GM12864 (cell line): ENCODE measurements at regions not wholly inside any gene's neighbourhood (a gene's known extent, or its start where the extent isn't known, plus 50 kb on each side); places are given as distances from the start of the nearest gene placed in this dataset.

Source experiments
- DNase-seq: peaks from one replicate; pipeline ENCODE4 v3.0.0-alpha.2; 2011; ENCODE audit warnings: low read depth
- H3K4me3 ChIP-seq: 2 replicates; pipeline ENCODE4 v1.5.1; 2011; ENCODE audit warnings: mild to moderate bottlenecking, low read depth, low read length, control low read depth
- TF ChIP-seq, protein P1 (sequence below): IDR thresholded peaks from 2 replicates; pipeline ENCODE4 v1.5.1; 2011; ENCODE audit warnings: low read depth, mild to moderate bottlenecking, moderate library complexity, low read length, control low read depth, inconsistent platforms; ENCODE audit errors: missing control alignments

DNA sequence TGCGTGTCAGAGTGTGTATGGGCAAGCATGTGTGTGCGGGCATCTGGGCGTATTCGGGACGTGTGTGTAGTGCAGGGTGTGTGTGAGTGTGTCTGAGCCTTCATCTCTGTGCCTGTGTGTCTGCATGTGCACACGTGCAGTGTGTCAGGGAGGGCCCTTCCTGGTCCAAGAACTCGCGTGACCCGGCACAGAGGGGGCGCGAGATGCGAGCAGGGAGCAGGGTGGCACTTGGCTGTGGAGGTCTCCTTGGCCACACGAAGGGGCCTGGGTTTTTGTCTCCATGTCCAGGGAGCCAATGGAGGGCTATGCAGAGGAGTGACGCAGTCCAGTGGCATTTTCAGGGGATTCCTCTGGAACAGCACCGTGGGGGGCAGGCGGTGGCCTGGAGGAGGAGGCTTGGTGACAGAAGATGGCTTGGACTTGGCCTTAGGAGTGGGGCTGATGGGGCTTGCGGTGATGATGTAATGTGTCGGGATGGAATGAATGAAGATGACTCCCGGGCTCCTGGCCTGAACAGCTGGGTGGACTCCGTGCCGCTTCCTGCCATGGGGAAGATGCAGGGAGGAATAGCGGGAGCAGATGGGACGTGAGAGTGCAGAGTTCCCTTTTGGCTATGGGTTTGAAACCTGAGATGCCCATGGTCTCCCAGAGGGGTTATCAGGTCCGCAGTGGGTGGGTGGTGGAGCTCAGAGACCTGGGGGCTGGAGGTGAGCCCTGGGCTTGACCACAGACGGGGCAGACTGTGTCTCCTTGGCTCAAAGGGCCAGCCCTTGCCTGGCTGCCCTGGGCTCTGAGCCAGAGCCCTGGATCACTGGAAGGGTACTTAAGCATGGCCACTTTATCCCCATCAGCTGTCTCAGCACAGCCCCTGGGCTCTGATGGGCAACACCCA lies 208.3 kb downstream of the PHETA1 start:
- no peak for DNase-seq
- TF ChIP-seq, protein P1, sequence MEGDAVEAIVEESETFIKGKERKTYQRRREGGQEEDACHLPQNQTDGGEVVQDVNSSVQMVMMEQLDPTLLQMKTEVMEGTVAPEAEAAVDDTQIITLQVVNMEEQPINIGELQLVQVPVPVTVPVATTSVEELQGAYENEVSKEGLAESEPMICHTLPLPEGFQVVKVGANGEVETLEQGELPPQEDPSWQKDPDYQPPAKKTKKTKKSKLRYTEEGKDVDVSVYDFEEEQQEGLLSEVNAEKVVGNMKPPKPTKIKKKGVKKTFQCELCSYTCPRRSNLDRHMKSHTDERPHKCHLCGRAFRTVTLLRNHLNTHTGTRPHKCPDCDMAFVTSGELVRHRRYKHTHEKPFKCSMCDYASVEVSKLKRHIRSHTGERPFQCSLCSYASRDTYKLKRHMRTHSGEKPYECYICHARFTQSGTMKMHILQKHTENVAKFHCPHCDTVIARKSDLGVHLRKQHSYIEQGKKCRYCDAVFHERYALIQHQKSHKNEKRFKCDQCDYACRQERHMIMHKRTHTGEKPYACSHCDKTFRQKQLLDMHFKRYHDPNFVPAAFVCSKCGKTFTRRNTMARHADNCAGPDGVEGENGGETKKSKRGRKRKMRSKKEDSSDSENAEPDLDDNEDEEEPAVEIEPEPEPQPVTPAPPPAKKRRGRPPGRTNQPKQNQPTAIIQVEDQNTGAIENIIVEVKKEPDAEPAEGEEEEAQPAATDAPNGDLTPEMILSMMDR, result no peak
- no peak overlapping the region for H3K4me3 ChIP-seq

DNA sequence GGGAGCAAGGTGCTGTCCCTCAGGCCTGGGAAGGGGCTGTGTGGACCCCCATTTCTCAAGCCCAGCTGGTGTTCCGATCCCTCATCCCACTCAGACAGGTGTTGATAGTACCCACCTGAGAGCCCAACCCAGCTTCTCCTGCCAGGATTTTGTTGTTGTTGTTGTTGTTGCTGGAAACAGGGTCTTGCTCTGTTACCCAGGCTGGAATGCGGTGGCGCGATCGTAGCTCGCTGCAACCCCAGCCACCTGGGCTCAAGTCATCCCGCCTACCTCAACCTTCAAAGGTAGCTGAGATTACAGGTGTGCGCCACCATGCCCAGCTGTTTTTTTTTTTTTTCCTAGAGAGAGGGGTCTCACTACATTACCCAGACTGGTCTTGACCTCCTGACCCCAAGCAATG lies 209.9 kb downstream of the PHETA1 start:
- TF ChIP-seq, protein P1, result no peak
- no peak overlapping the region for H3K4me3 ChIP-seq
- DNase-seq, result no peak

- no peak for DNase-seq
- TF ChIP-seq, protein P1, result no peak
- no peak overlapping the region for H3K4me3 ChIP-seq
Observed at GRCh38 chr12:111157486-111157885, 211.4 kb downstream of the PHETA1 start.

DNA sequence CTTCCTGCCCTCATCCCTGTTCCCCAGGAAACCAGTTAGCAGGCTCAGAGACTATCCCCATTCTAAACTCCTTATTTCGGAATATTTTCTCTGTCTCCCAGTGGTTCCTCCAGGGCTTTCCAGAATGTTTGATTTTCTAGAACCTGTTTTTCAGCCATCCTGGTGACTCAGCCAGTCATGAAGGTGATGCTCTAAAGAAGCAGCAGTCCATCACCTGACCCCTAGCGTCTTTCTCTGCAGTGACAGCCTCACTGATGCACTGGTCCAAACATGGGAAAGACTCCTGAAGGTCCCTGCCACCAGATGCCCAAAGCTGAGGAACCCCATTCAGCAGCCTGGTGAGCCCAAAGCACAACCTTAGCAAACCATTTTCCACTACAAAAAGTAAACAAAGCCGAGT lies 212.6 kb downstream of the PHETA1 start:
- H3K4me3 ChIP-seq, result no peak overlapping the region
- TF ChIP-seq, protein P1, result no peak
- no peak for DNase-seq

GRCh38 chr12:111155521-111155920 lies 213.4 kb downstream of the PHETA1 start:
- no peak for DNase-seq
- TF ChIP-seq, protein P1, result no peak

DNA sequence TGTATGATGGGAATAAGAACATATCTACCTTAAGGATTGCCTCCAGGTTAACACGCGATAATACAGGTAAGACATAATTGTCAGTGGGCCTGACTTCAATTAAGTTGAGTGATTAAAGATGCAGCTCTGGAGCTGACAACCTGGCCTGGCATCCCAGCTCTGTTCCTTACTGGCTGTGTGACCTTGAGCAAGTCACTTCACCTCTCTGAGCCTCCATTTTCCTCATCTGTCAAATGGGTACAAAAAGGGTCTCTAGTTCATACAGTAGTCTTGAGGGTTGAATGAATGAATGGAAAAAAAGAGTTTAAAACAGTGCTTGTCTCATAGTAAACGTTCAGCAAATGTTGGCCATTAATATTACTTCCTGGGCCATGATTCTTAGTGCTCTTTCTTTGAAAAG lies 213.9 kb downstream of the PHETA1 start:
- DNase-seq, result no peak
- TF ChIP-seq, protein P1, result no peak
- no peak overlapping the region for H3K4me3 ChIP-seq

More at GRCh38 chr12:111155521-111155920, 213.4 kb downstream of the PHETA1 start:
- no peak overlapping the region for H3K4me3 ChIP-seq
